Activated CD8-positive, alpha-beta T cell treated with anti-CD3 and anti-CD28 coated beads for 36 hours (primary cell): ENCODE measurements at regions not wholly inside any gene's neighbourhood (a gene's known extent, or its start where the extent isn't known, plus 50 kb on each side); places are given as distances from the start of the nearest gene placed in this dataset.

Experiments
- ATAC-seq: fragments of 200-7000 bp; cut with Tn5 transposase; one replicate; pipeline ENCODE4 v1.10.0; 2021; ENCODE audit warnings: mild to moderate bottlenecking, moderate library complexity
- CTCF ChIA-PET: fragments of 350-600 bp; sonication (Branson Sonifier 250); formaldehyde crosslinking; loops from one replicate; lab custom pipeline; 2021; ENCODE audit warnings: antibody characterized with exemption; lab: Charles Lee
- POLR2A ChIA-PET: fragments of 350-600 bp; sonication (Branson Sonifier 250); formaldehyde crosslinking; loops from one replicate; lab custom pipeline; 2021; ENCODE audit warnings: antibody characterized with exemption; lab: Charles Lee
- DNase-seq: peaks from one replicate; pipeline ENCODE4 v3.0.0-alpha.2; 2020
- H3K27ac Mint-ChIP-seq: one replicate; pipeline ENCODE4 v1.8.0; 2021; ENCODE audit warnings: mild to moderate bottlenecking, mixed read lengths
- H3K27me3 Mint-ChIP-seq: one replicate; pipeline ENCODE4 v1.8.0; 2021; ENCODE audit warnings: mixed read lengths
- H3K36me3 Mint-ChIP-seq: one replicate; pipeline ENCODE4 v1.8.0; 2021; ENCODE audit warnings: low read depth, mixed read lengths
- H3K4me1 Mint-ChIP-seq: one replicate; pipeline ENCODE4 v1.8.0; 2021; ENCODE audit warnings: low read depth, mixed read lengths
- H3K4me3 Mint-ChIP-seq: one replicate; pipeline ENCODE4 v1.8.0; 2021; ENCODE audit warnings: mild to moderate bottlenecking, moderate library complexity, mixed read lengths
- H3K9me3 Mint-ChIP-seq: one replicate; pipeline ENCODE4 v1.8.0; 2021; ENCODE audit warnings: mixed read lengths
- CTCF ChIP-seq: fragments of 200-600 bp; IDR thresholded peaks from one replicate; pipeline ENCODE4 v1.8.0; 2022; ENCODE audit warnings: antibody characterized with exemption, mild to moderate bottlenecking
- intact Hi-C: fragments of 100-400 bp; cut with micrococcal nuclease; formaldehyde crosslinking; loops from one replicate; pipeline ENCODE4 v1.10.0; 2022

GRCh38 chr16:9316615-9317014, 225.2 kb downstream of the HAPSTR1 start:
- ATAC-seq, result no peak
- Mint-ChIP-seq H3K9me3 (peaks cover 11% of the 10 kb centered on the region), H3K27me3 (no peaks in the 10 kb centered on the region), H3K36me3 (no peaks in the 10 kb centered on the region), H3K27ac (no peak overlapping the region), H3K4me3 (no peak overlapping the region), H3K4me1 (no peaks in the 10 kb centered on the region)
- ChIA-PET POLR2A (no interaction called here), CTCF (no interaction called here)
- TF ChIP-seq CTCF, result no peak
- no peak for DNase-seq
- intact Hi-C loops, result no loop called here

GRCh38 chr16:9318764-9319163, 227.3 kb downstream of the HAPSTR1 start:
- POLR2A ChIA-PET, result no interaction called here
- peaks cover 2% of the 10 kb centered on the region for H3K27me3 Mint-ChIP-seq
- intact Hi-C loops, result no loop called here
- TF ChIP-seq CTCF, result no peak
- ATAC-seq (no peak), DNase-seq (no peak)
- H3K9me3 Mint-ChIP-seq, result peaks cover 11% of the 10 kb centered on the region
- no peak overlapping the region for H3K4me3 Mint-ChIP-seq
- no peaks in the 10 kb centered on the region for H3K36me3 Mint-ChIP-seq
- H3K27ac Mint-ChIP-seq, result no peak overlapping the region
- H3K4me1 Mint-ChIP-seq, result no peaks in the 10 kb centered on the region
- CTCF ChIA-PET, result interaction anchor here (0.7 kb wide), 1 partner anchor 9 kb away, joined by 3 read pairs; no protein-coding TSS in a partner anchor

- Mint-ChIP-seq H3K4me3 (no peak overlapping the region), H3K27me3 (peaks cover 2% of the 10 kb centered on the region), H3K4me1 (no peaks in the 10 kb centered on the region), H3K9me3 (no peaks in the 10 kb centered on the region), H3K36me3 (no peaks in the 10 kb centered on the region), H3K27ac (no peak overlapping the region)
- DNase-seq, result no peak
- TF ChIP-seq CTCF, result no peak
- ChIA-PET POLR2A (no interaction called here), CTCF (no interaction called here)
- ATAC-seq, result no peak
- intact Hi-C loops, result no loop called here
Observed at GRCh38 chr16:9322769-9323168, 231.3 kb downstream of the HAPSTR1 start.

GRCh38 chr16:9323170-9323569, 231.7 kb downstream of the HAPSTR1 start:
- Mint-ChIP-seq H3K27ac (no peak overlapping the region), H3K27me3 (peaks cover 2% of the 10 kb centered on the region), H3K4me3 (no peak overlapping the region), H3K4me1 (no peaks in the 10 kb centered on the region), H3K9me3 (no peaks in the 10 kb centered on the region), H3K36me3 (no peaks in the 10 kb centered on the region)
- no peak for TF ChIP-seq CTCF
- no peak for ATAC-seq
- CTCF ChIA-PET, result no interaction called here
- intact Hi-C loops, result no loop called here
- POLR2A ChIA-PET, result no interaction called here
- no peak for DNase-seq

- no peak for TF ChIP-seq CTCF
- DNase-seq (no peak), ATAC-seq (no peak)
- Mint-ChIP-seq H3K27me3 (peaks cover 3% of the 10 kb centered on the region), H3K36me3 (no peaks in the 10 kb centered on the region), H3K4me3 (no peak overlapping the region), H3K27ac (no peak overlapping the region), H3K9me3 (no peaks in the 10 kb centered on the region), H3K4me1 (no peaks in the 10 kb centered on the region)
- ChIA-PET POLR2A (no interaction called here), CTCF (no interaction called here)
- intact Hi-C loops, result no loop called here
Observed at GRCh38 chr16:9327253-9327652, 235.8 kb downstream of the HAPSTR1 start.
